HG02938 (cell line): ENCODE measurements at regions not wholly inside any gene's neighbourhood (a gene's known extent, or its start where the extent isn't known, plus 50 kb on each side); places are given as distances from the start of the nearest gene placed in this dataset.
"Not testable (repeated sequence)": the region's sequence is repeated elsewhere in the genome, so short reads cannot be mapped to it uniquely, and the experiment has no call there.

ENCODE experiments used
- ATAC-seq: cut with Tn5 transposase; IDR thresholded peaks from one replicate; pipeline ENCODE4 v1.9.1; 2021; ENCODE audit warnings: mild to moderate bottlenecking, moderate library complexity; ENCODE audit not compliant: unreplicated experiment

GRCh38 chrX:138255373-138255772 lies 456.1 kb downstream of the FGF13 start:
- no peak for ATAC-seq

GRCh38 chrX:138264095-138264494 lies 447.4 kb downstream of the FGF13 start:
- not testable (repeated sequence) for ATAC-seq

- no peak for ATAC-seq
Measured at GRCh38 chrX:138270931-138271330, 440.6 kb downstream of the FGF13 start.

GRCh38 chrX:138282598-138283150 lies 428.8 kb downstream of the FGF13 start:
- ATAC-seq, result not testable (repeated sequence)

- no peak for ATAC-seq
Measured at GRCh38 chrX:138287205-138287877, 424.2 kb downstream of the FGF13 start.

- no peak for ATAC-seq
Measured at GRCh38 chrX:138294951-138295350, 416.6 kb downstream of the FGF13 start.

GRCh38 chrX:138298268-138298667 lies 413.2 kb downstream of the FGF13 start:
- ATAC-seq, result no peak

GRCh38 chrX:138345801-138346200 lies 365.7 kb downstream of the FGF13 start:
- ATAC-seq, result no peak

- ATAC-seq, result no peak
Measured at GRCh38 chrX:138349351-138349750, 362.2 kb downstream of the FGF13 start.

- ATAC-seq, result no peak
Measured at GRCh38 chrX:138378876-138379275, 332.6 kb downstream of the FGF13 start.

GRCh38 chrX:138408101-138408500 lies 303.4 kb downstream of the FGF13 start:
- ATAC-seq, result no peak

- no peak for ATAC-seq
Measured at GRCh38 chrX:138411048-138411447, 300.5 kb downstream of the FGF13 start.
